ENCODE measurements at regions not wholly inside any gene's neighbourhood (a gene's known extent, or its start where the extent isn't known, plus 50 kb on each side); places are given as distances from the start of the nearest gene placed in this dataset.

DNA sequence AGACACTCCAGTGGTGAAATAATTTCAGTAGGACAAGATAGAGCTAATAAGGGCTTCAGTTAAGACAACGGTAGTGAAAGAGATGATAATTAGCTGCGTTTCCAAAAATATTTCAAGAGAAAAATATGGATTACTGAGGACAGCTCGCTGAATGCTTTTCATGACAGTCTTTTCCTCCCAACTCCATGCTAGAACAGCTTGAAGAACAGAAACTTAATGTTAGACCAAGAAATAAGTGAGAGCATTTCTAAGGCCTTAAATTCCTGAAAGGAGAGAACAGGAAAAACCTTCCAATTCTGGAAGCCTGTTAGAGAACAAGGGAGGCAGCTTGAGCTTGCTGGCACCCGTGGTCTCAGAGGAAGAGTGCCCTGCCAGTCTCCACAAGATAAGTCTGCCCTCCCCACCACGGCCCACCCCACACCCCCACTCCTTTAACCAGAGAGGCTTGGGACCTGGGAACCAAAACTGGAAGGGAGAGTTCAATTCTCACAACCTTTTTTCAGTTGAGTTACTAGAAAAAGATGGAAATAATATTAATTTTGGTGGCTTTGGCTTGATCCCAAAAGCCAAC lies 1148.0 kb upstream of the CELF2 start:
- TF ChIP-seq, protein P1, sequence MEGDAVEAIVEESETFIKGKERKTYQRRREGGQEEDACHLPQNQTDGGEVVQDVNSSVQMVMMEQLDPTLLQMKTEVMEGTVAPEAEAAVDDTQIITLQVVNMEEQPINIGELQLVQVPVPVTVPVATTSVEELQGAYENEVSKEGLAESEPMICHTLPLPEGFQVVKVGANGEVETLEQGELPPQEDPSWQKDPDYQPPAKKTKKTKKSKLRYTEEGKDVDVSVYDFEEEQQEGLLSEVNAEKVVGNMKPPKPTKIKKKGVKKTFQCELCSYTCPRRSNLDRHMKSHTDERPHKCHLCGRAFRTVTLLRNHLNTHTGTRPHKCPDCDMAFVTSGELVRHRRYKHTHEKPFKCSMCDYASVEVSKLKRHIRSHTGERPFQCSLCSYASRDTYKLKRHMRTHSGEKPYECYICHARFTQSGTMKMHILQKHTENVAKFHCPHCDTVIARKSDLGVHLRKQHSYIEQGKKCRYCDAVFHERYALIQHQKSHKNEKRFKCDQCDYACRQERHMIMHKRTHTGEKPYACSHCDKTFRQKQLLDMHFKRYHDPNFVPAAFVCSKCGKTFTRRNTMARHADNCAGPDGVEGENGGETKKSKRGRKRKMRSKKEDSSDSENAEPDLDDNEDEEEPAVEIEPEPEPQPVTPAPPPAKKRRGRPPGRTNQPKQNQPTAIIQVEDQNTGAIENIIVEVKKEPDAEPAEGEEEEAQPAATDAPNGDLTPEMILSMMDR (IDR thresholded peaks at IDR 0.05) = no peak
- TF ChIP-seq POLR2AphosphoS5 (IDR thresholded peaks at IDR 0.05) = no peak
- TF ChIP-seq POLR2A (IDR thresholded peaks at IDR 0.05) = no peak
- TF ChIP-seq EP300 (IDR thresholded peaks at IDR 0.05) = no peak
